Skin epidermis (tissue), 12 donors: ENCODE measurements at regions not wholly inside any gene's neighbourhood (a gene's known extent, or its start where the extent isn't known, plus 50 kb on each side); places are given as distances from the start of the nearest gene placed in this dataset.
"Not testable (repeated sequence)": the region's sequence is repeated elsewhere in the genome, so short reads cannot be mapped to it uniquely, and the experiment has no call there.

Experiments
- H3K27ac ChIP-seq, 21 experiments: fragments of 200-600 bp; sonication (generic) in 11 of 21; one replicate each; pipeline ENCODE4 v1.5.0; 2020; ENCODE audit warnings: mild to moderate bottlenecking in 3 of 21, inconsistent platforms in 2 of 21, moderate library complexity in 2 of 21
- H3K4me3 ChIP-seq, 7 experiments: fragments of 200-600 bp; sonication (generic) in 2 of 7; one replicate each; pipeline ENCODE4 v1.5.0; 2020; ENCODE audit warnings: inconsistent platforms in 2 of 7, mild to moderate bottlenecking in 2 of 7, moderate library complexity in 1 of 7

DNA sequence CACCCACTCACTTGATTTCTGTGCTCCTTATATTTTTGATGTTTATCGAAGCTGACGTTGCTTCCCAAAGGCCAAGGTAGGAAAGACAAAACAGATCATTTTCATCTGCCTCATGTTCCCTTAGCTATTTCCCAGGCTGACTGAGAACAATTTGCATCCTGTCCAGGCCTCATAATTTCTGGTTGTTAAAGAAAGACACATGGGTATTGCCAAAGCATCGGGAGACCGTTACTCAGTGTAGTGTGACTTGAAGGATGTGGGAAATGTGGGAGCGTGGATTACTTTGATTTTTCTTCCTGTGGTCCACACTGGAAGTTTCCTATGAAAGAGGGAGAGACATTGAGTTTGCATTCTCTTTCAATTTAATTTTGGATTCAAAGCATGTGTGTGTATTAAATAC lies 204.6 kb downstream of the TRIB2 start:
- Histone ChIP-seq H3K27ac (peak overlapping the region in 2 of 21 experiments; percentile 54 to 61), H3K4me3 (no peak overlapping the region)

DNA sequence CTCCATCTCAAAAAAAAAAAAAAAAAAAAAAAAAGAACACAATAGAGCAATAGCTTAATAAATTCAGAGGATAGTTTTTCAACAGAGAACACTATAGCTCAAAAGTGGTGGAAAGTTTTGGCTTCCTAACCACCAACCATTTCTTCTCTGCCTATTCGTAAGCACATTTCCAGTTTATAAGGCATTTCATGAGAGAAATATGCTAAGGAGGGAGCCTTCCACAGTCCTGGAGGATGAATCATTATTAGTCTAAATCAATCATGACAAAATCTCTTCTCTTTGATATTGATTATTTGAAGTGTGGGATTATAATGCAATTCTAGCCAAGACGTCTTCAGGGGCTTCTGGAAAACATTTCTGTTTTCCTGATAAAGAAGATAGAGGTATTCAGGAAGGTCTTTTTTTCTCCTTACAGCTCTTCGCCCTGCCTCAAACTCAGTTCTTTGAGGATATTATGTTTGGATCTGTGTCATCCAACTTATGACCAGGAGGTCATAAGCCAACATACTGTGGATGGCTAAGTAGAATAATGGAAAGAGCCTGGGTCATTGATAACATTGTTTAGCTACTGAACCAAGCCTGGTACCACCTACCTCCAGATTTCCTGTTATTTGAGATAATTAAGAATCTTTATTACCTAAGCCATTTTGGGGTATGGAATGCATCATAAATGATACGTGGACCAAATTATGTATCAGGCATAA lies 207.3 kb downstream of the TRIB2 start:
- Histone ChIP-seq H3K27ac (no peak overlapping the region), H3K4me3 (no peak overlapping the region)

DNA sequence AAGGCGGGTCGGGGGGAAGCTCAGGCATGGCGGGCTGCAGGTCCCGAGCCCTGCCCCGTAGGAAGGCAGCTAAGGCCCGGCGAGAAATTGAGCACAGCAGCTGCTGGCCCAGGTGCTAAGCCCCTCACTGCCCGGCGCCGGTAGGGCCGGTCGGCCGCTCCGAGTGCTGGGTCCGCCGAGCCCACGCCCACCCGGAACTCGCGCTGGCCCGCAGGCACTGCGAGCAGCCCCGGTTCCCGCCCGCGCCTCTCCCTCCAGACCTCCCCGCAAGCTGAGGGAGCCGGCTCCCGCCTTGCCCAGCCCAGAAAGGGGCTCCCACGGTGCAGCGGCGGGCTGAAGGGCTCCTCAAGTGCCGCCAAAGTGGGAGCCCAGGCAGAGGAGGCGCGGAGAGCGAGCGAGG lies 209.9 kb downstream of the TRIB2 start:
- H3K27ac ChIP-seq, H3K4me3 ChIP-seq: not testable (repeated sequence)

DNA sequence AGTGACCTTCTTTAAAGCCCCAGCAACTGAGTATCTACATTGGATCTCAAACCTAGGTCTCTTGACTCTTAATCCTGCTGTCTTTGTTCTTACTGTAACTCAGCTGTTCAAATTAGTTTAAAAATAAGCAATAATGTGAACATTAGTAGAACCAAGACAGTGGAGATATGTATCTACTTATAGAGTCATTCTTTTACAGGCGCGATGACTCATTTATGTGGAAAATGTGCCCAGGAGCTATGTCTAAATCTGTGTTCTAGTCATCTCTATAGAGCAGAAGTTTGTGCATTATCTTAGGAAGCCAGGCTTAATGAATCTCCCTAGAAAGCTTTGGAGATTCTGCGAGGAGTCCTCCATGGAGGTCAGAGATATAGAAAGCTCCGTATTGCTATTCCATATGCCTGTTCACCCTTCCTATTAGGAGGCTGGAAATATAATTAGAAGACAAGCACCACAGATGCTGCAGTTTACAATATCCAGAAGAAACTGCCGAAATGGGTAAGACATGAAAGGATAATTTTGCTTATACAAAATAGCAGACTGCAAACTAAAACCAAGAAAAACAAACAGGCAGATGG lies 211.6 kb downstream of the TRIB2 start:
- H3K27ac ChIP-seq = peak overlapping the region in 3 of 21 experiments; percentile 29 to 50 (median 39)
- no peak overlapping the region for H3K4me3 ChIP-seq

DNA sequence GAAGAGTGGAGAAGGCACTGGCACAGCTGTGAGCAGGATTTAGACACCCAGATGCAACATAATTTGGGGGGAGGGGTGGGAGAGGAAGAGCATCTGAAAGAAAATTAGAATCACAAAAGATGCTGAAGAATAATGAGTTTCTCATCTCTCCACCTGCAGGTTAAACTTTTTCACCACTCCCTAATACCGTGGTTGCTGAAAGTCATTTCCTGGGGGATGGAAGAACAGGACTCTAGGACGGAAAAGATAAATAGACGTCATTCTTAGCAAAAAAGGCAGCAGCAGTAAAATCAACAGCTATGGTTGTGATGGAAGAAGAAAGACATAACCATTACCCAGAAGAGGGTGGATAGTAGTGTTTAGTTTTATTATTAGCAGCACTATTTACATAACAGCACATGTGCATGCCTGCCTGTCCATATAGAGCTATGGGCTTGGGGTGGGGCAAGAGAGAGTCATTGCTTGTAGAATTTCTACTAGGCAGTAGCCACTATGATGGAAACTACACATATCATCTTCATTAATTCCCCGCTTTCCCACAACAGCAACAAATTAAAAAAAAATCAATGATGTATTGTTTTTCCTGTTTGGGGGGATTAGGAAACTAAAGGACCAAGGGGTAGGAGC lies 212.2 kb downstream of the TRIB2 start:
- peak overlapping the region in 3 of 21 experiments; percentile 29 to 50 (median 39) for H3K27ac ChIP-seq
- no peak overlapping the region for H3K4me3 ChIP-seq

DNA sequence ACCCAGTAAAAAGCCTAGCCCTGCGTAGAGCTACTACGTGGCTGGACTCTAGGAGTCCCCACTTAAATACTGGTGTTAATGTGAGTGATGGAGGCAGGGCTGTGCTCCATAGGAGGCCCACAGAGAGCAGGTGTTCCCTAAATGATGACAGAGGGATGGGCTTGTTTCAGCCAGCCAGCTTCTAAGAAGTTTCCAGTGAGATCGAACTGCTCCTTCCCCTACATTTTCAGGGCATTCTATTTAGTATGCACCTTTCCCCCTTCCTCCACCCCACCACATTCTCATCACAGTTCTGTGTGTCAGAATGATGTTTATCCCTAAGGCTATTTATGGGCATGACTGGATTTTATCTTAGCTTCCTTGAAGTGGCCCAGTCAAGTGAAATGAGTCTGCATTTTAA lies 213.0 kb downstream of the TRIB2 start:
- Histone ChIP-seq H3K4me3 (no peak overlapping the region), H3K27ac (peak overlapping the region in 1 of 21 experiments; percentile 50)

DNA sequence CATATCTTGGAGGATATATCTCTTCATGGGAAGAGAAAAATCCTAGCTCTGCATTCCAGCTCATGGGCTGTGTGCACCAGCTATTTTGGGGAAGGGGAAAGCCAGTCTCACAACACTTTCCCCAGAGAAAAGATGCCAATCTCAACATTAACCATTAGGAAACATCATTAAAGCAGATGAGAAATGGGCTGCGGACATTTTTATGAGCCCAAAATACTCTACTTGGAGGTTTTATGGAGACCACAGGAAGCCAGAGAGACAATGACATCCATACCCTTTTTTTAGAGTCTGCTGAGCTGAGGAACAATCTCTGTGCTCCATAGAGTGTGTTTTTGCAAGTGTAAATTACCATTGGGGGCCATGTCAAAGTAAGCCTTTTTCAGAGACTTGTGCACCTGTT lies 213.7 kb downstream of the TRIB2 start:
- Histone ChIP-seq H3K4me3 (no peak overlapping the region), H3K27ac (peak overlapping the region in 1 of 21 experiments; percentile 50)

DNA sequence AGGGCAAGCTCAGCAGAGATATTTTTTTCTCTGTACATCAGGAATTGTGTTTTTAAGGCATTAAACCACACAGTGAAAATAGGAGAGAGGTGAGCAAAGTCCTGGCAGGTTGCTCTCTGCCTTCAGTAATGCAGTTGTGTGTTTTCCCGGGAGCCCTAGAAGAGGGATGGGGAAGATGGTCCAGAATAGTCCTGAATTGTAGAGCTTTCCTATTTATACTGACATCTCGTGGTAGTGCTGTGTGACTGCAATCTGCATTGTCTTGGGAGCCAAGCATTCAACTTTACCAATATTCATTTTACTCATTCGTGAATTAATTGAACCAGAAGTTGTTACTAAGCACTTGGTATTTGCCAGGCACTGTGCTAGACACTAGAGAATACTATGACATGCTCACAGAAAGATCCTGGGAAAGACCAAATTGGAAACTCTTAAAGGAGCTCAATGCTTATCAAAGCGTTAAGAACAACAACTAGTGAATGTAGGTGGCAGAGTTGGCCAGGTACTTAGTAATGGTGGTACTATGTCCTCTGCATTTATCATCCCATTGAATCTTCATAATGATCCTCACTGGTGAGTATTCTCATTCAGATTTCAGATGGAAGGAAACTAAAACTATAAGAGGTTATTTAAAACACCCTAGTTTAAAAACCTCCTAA lies 214.6 kb downstream of the TRIB2 start:
- no peak overlapping the region for H3K4me3 ChIP-seq
- no peak overlapping the region for H3K27ac ChIP-seq

DNA sequence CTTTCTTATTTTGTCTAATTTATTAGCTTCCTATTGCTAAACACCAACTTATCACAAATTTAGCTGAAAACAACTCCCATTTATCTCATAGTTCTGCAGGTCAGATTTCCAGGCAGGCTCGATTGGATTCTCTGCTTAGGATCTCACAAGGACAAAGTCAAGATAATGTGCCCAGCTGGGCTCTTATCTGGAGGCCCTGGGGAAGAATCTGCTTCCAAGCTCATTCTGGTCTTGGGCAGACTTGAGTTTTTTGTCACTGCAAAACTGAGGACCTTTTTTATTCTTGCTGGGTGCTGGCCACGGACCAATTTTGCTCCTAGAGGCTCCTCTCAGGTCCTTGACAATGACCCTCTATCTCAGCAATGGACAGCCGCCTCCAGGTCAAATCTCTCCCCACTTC lies 215.5 kb downstream of the TRIB2 start:
- Histone ChIP-seq H3K27ac (no peak overlapping the region), H3K4me3 (no peak overlapping the region)

DNA sequence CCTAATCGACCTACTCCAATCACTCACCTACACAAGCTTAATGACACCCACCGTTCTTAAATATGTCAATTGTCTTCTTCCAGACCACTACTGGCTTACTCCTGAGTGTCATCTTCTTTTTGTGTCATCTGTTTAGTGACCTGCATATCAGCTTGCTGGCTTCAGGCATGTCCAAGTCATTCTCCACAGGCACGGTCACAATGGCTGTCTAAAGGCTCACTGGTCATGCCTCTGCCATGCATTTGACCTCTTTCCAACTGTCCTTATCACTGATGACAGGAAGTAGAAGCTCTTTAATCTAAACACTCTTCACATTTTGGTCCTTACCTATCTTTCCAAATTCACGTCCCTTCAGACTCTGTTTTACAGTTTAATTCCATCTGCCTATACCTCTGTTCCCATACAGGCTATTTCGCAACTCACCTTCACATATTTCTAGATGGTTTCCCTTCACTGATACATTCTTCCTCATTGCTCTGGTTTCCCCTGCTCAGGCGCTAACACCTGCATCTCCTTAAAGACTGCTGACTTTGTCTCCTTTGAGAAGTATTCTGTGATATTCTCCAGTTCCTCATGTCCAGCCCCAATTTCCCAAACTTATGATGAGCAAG lies 217.5 kb downstream of the TRIB2 start:
- no peak overlapping the region for H3K27ac ChIP-seq
- H3K4me3 ChIP-seq = no peak overlapping the region

DNA sequence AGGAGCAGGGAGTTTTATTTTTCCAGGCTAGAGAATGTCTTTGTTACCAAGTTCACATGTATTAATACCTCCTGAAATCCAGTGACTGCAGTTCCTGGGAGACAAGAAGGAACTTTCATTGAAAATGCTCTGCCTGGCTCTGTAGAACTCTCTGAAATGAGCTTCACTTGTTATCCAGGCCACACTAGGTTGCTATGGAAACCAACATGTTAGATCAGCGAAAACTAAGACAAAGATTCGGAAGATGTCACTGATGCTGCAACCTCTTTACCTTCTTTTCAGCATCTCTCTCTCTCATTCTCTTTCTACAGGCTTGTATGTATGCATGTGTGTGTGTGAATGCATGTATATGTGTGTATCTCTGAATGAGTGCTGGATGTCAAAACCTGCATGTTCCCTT lies 218.5 kb downstream of the TRIB2 start:
- Histone ChIP-seq H3K27ac (no peak overlapping the region), H3K4me3 (no peak overlapping the region)

DNA sequence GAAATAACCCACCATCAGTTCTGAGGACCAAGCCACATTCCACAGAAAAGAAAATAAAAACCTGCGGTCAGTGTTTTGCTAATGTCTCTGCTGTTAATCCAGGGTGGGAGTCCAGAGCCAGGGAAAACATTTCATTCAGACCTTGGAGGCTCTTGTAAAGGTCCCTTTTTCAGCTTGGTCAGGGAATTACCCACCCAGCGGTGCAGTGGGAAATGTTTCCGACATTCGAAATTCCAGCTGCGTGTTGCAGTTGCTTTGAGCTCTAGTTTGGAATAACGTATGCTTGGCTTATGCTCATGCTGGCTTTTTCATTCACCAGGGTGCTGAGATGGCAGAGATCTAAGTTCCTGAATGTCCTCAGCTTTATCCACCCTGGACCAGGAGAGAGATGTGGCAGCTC lies 219.1 kb downstream of the TRIB2 start:
- Histone ChIP-seq H3K4me3 (no peak overlapping the region), H3K27ac (no peak overlapping the region)

DNA sequence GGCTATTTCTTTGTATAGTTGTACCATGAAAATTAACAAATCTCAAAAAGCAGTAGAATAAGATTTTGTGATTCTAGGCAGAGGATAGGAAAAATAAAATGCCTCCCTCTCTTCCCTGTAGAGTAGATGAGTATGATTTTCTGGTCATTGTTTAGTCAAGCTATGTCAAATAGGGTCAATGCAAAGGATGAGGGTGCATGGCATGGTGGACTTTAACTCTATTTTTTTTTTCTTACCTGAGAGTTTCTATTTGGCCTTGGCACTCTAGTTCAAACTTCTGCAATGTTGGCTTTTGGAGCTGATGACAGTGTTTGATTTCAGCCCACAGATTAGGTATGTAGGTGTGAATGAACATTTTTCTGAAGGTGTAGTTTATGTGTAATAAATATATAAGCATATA lies 224.5 kb downstream of the TRIB2 start:
- Histone ChIP-seq H3K27ac (no peak overlapping the region), H3K4me3 (no peak overlapping the region)

DNA sequence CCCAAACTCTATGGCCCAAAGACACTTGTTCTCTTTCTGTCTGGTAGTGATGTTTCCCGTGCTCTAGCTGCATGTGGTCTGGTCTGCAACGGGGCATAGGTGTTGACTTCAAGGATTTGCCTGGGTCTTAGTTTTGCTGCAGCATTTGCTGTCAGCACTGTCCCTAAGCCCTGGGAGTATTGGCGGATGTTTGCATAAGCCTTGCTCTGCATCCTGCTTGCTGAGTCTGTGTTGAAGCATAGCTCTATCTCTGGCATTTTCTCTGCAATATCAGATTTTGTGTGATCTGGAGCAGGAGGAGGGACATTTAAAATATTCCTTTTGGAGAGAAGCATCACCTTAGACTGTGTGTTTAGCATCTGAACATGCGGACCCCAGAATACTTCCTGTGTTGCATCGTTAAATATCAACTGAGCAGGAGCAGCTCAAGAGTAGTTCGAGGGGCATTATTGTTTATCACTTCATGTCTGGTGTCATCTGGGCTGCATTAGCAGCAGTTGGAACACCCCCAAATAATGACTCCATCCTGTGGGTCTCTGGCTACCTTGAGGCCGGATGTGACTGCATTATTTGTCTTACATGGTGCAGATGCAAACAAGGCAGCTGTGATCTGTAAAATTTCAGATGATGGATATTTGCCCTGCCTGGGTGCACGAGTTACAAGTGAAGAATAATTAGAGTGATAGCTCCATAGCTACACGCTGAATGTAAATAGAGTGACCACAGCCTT lies 231.7 kb downstream of the TRIB2 start:
- no peak overlapping the region for H3K4me3 ChIP-seq
- peak overlapping the region in 3 of 21 experiments; percentile 7 to 29 (median 11) for H3K27ac ChIP-seq

DNA sequence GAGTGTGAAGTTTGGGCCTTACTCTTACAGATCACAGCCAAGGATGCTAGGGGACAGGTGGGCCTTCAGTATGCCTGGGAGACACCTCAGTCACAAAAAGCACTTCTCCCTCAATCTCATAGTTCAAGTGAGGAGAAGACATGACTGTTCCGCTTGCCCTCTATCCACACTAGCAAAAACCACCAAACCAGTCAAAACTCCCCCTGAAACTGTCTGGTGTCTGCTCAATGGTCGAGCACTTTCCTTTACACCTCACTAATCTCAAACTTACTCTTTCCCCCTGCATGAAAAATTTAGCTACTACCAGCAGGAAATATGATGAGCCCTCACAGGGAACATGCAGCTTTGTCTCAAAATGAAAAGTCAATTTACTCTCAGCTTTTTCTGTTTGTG lies 232.2 kb downstream of the TRIB2 start:
- Histone ChIP-seq H3K27ac (peak overlapping the region in 4 of 21 experiments; percentile 7 to 18 (median 16)), H3K4me3 (no peak overlapping the region)

DNA sequence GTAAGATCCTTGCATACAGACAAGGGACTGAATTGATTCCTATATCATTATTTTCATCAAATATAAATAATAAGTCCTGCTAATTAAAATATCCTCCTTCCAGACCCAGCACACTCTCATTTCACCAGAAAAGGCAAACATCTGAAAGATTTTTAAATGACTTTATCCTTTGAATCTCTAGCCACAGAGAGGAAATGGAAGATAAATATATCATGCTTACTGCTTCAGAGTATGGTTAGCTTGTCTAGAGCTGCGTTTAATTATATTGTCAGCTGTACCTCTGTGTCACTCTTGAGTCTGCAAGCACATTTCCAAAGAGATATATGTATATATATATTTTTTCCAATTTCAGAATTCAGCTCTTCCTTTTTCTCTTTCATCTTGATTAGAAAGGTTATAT lies 232.7 kb downstream of the TRIB2 start:
- Histone ChIP-seq H3K27ac (peak overlapping the region in 2 of 21 experiments; percentile 18), H3K4me3 (no peak overlapping the region)

DNA sequence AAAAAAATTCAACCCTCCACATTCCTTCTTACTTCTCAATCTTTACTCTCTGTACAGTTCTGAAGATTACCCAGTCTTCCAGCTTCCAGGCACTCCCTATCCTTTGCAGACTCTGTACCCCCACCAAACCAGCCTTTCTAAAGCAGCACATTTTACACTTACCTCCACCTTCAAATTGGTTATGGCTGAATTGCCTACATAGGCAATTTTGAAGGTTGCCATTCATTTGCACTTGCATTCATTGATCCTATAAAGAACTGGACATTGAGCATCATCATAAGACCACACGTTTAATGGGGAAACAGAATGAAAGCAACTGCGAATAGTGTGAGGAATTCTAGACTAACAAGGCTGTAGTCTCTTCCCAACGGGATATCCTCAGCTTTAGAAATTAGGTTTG lies 233.4 kb downstream of the TRIB2 start:
- no peak overlapping the region for H3K4me3 ChIP-seq
- H3K27ac ChIP-seq = no peak overlapping the region

DNA sequence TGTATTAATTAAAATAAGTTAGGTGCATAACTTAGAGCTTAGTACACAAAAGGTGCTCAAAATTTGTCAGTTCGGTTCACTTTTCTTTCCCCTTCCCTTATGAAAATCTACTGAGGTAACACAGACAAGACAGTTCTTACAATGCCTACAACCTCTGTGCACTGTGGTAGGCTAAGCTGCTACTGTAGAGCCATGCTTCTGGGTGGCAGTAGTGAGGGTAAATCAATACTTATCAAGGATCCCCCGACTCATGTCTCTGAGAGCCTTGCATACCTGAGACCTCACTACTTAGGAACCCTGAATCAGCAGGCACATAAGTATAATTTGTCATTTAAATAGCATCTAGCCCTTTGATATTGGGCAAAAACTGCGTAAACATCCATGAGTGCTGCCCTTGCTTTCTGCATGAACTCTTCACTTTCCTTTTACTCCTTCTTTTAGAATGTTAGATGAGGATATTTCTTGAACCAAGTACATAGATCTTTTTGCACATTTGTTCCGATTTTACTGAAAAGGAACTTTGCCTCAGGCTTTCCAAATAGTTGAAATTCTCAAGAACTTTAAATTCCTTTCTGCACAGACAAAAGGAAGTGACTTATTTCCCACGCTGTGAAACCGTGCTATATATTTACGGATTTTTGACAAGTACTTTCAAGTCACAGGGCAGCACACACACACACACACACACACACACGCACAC lies 234.4 kb downstream of the TRIB2 start:
- no peak overlapping the region for H3K4me3 ChIP-seq

DNA sequence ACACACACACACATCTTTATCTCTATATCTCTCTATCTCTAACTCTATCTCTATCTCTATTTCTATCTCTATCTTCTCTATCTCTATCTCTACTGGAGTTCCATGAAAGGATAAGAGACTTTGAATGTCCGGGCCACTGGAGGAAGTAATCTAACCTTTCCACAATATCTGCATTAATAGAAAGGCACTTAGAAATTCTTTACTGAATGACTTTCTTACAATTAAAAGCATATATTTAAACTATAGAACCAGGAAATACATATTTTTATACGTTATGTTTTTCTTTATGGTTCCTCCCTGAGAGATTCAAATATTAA lies 234.9 kb downstream of the TRIB2 start:
- Histone ChIP-seq H3K27ac (no peak overlapping the region), H3K4me3 (no peak overlapping the region)

More for the DNA sequence above, 234.4 kb downstream of the TRIB2 start:
- H3K27ac ChIP-seq = no peak overlapping the region
